Liver (tissue), 8 donors: ENCODE measurements at regions not wholly inside any gene's neighbourhood (a gene's known extent, or its start where the extent isn't known, plus 50 kb on each side); places are given as distances from the start of the nearest gene placed in this dataset.

ENCODE experiments used
- DNase-seq: peaks from one replicate; pipeline ENCODE4 v3.0.0-alpha.2; 2017; ENCODE audit warnings: low spot score
- H3K27ac ChIP-seq, 2 donors: one replicate each; pipeline ENCODE4 v1.7.0; 2013; ENCODE audit warnings: inconsistent platforms in 2 of 2, low read length in 2 of 2, control low read depth in 1 of 2, low read depth in 1 of 2, mild to moderate bottlenecking in 1 of 2
- H3K27me3 ChIP-seq, 4 donors: one replicate each; pipeline versions ENCODE4 v1.6.1 to v1.7.0; 2013; ENCODE audit warnings: low read length in 3 of 4, inconsistent platforms in 1 of 4, mild to moderate bottlenecking in 1 of 4, moderate library complexity in 1 of 4; ENCODE audit not compliant: control insufficient read depth in 4 of 4, insufficient read depth in 4 of 4
- H3K36me3 ChIP-seq, 4 donors: one replicate each; pipeline versions ENCODE4 v1.6.1 to v1.7.0; 2013; ENCODE audit warnings: low read length in 3 of 4, mild to moderate bottlenecking in 3 of 4, low read depth in 1 of 4, moderate library complexity in 1 of 4; ENCODE audit not compliant: control insufficient read depth in 4 of 4, insufficient read depth in 3 of 4
- H3K4me1 ChIP-seq, 4 donors: one replicate each; pipeline versions ENCODE4 v1.6.1 to v1.7.0; 2013; ENCODE audit warnings: low read length in 3 of 4, mild to moderate bottlenecking in 3 of 4, moderate library complexity in 1 of 4; ENCODE audit not compliant: control insufficient read depth in 4 of 4, insufficient read depth in 4 of 4
- H3K4me3 ChIP-seq, 3 donors: one replicate each; pipeline versions ENCODE4 v1.6.1 to v1.7.0; 2013; ENCODE audit warnings: low read length in 3 of 3, control low read depth in 1 of 3, low read depth in 1 of 3, mild to moderate bottlenecking in 1 of 3
- H3K9ac ChIP-seq, 2 donors: one replicate each; pipeline ENCODE4 v1.7.0; 2013; ENCODE audit warnings: low read length in 2 of 2, mild to moderate bottlenecking in 2 of 2, moderate library complexity in 2 of 2, control low read depth in 1 of 2, low read depth in 1 of 2
- H3K9me3 ChIP-seq, 4 donors: one replicate each; pipeline versions ENCODE4 v1.6.1 to v1.7.0; 2013; ENCODE audit warnings: low read length in 3 of 4; ENCODE audit not compliant: control insufficient read depth in 4 of 4
- ATF3 ChIP-seq: IDR thresholded peaks from 2 replicates; pipeline ENCODE4 v1.6.1; 2016; ENCODE audit warnings: antibody characterized with exemption
- CTCF ChIP-seq: fragments of 150-350 bp; IDR thresholded peaks from 2 replicates; pipeline ENCODE4 v1.5.1; 2017; ENCODE audit warnings: improper control_type of control experiment, low read depth, low read length; ENCODE audit not compliant: missing input control
- EGR1 ChIP-seq, 2 donors: IDR thresholded peaks; 2 replicates each; pipeline ENCODE4 v1.6.1; 2016 to 2018; ENCODE audit warnings: antibody characterized with exemption in 2 of 2, low read depth in 2 of 2
- FOXA1 ChIP-seq: IDR thresholded peaks from 2 replicates; pipeline ENCODE4 v1.6.1; 2016; ENCODE audit warnings: antibody characterized with exemption
- FOXA2 ChIP-seq: IDR thresholded peaks from 2 replicates; pipeline ENCODE4 v1.6.1; 2016; ENCODE audit warnings: antibody characterized with exemption
- GABPA ChIP-seq, 2 donors: IDR thresholded peaks in 1 of 2; conservative IDR thresholded peaks in 1 of 2; 2 replicates each; pipeline ENCODE4 v1.6.1; 2016; ENCODE audit warnings: antibody characterized with exemption in 2 of 2, mild to moderate bottlenecking in 1 of 2, moderate library complexity in 1 of 2
- HNF4A ChIP-seq, 2 donors: conservative IDR thresholded peaks; 2 replicates each; pipeline ENCODE4 v1.6.1; 2016; ENCODE audit warnings: antibody characterized with exemption in 2 of 2, mild to moderate bottlenecking in 2 of 2
- HNF4G ChIP-seq: IDR thresholded peaks from 2 replicates; pipeline ENCODE4 v1.6.1; 2016; ENCODE audit warnings: antibody characterized with exemption
- JUND ChIP-seq, 2 donors: IDR thresholded peaks; 2 replicates each; pipeline ENCODE4 v1.6.1; 2016; ENCODE audit warnings: antibody characterized with exemption in 2 of 2
- NR2F2 ChIP-seq: IDR thresholded peaks from 2 replicates; pipeline ENCODE4 v1.6.1; 2016; ENCODE audit warnings: antibody characterized with exemption
- RAD21 ChIP-seq, 2 donors: IDR thresholded peaks; 2 replicates each; pipeline ENCODE4 v1.6.1; 2016; ENCODE audit warnings: antibody characterized with exemption in 2 of 2, mild to moderate bottlenecking in 2 of 2
- REST ChIP-seq: IDR thresholded peaks from 2 replicates; pipeline ENCODE4 v1.6.1; 2016; ENCODE audit warnings: antibody characterized with exemption, mild to moderate bottlenecking
- RXRA ChIP-seq, 2 donors: IDR thresholded peaks; 2 replicates each; pipeline ENCODE4 v1.6.1; 2017 to 2018; ENCODE audit warnings: antibody characterized with exemption in 2 of 2, mild to moderate bottlenecking in 1 of 2
- SP1 ChIP-seq: IDR thresholded peaks from 2 replicates; pipeline ENCODE4 v1.6.1; 2018; ENCODE audit warnings: antibody characterized with exemption, mild to moderate bottlenecking
- TAF1 ChIP-seq: conservative IDR thresholded peaks from 2 replicates; pipeline ENCODE4 v1.6.1; 2016; ENCODE audit warnings: antibody characterized with exemption, mild to moderate bottlenecking
- YY1 ChIP-seq: IDR thresholded peaks from 2 replicates; pipeline ENCODE4 v1.6.1; 2016; ENCODE audit warnings: antibody characterized with exemption, mild to moderate bottlenecking
- ZBTB33 ChIP-seq: IDR thresholded peaks from 2 replicates; pipeline ENCODE4 v1.6.1; 2016; ENCODE audit warnings: antibody characterized with exemption
- WGBS: extraction: QIAGEN DNeasy Blood & Tissue Kit; methylation state at CpG from one replicate; pipeline ENCODE4 v1.1.7; 2013; 5-methylcytosine and 5-hydroxymethylcytosine counted together
- TF ChIP-seq, protein P1 (sequence below): IDR thresholded peaks from 2 replicates; pipeline ENCODE4 v1.6.1; 2016; ENCODE audit warnings: antibody characterized with exemption
- donor health status: healthy.
- donor health status: healthy.
- donor health status: healthy.
- donor health status: healthy.
- donor health status: healthy.

- Histone ChIP-seq H3K4me3 (no peak overlapping the region), H3K27ac (no peak overlapping the region), H3K36me3 (no peaks in the 10 kb centered on the region), H3K4me1 (no peaks in the 10 kb centered on the region), H3K9me3 (peaks cover 0 to 2% (median 0%) of the 10 kb centered on the region in 4 donors), H3K27me3 (no peaks in the 10 kb centered on the region), H3K9ac (no peak overlapping the region)
- 81% methylated on average over 1 of the region's 1 CpG for WGBS
- TF ChIP-seq FOXA1 (no peak), YY1 (no peak), FOXA2 (no peak), ATF3 (no peak), CTCF (no peak), JUND (IDR thresholded peaks at IDR 0.05) (no peak), REST (no peak), HNF4G (no peak), HNF4A (conservative IDR thresholded peaks at IDR 0.05) (no peak), RAD21 (IDR thresholded peaks at IDR 0.05) (no peak)
- DNase-seq: no peak
These were observed 421.5 kb upstream of the SEL1L start for GRCh38 chr14:81955123-81955522.

DNA sequence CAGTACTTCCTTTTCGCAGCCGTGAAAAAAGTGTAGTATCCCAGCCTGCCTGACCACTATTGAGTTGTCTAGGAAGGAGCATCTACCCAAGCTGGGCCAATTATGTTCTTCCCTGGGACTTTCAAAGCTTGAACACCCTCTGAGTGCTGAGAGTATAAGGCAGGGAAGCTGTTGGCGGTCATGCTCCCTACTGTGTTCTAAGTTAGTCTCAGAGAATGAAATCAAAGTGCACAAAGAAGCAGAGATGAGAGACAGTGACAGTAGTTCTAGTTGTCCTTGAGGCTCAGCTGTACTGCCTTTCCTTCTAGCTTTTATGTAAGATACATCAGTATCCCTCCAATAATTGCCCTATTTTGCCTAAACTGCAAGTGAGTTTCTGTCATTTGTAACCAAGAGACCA, 427.1 kb upstream of the SEL1L start:
- H3K9ac ChIP-seq: no peak overlapping the region
- no peaks in the 10 kb centered on the region for H3K36me3 ChIP-seq
- no peaks in the 10 kb centered on the region for H3K27me3 ChIP-seq
- H3K9me3 ChIP-seq: no peaks in the 10 kb centered on the region
- DNase-seq: no peak
- TF ChIP-seq REST: no peak
- TF ChIP-seq SP1: no peak
- TF ChIP-seq JUND (IDR thresholded peaks at IDR 0.05): no peak
- TF ChIP-seq EGR1 (IDR thresholded peaks at IDR 0.05; ENCODE audit: low read depth in 2 of 2): no peak
- no peak for TF ChIP-seq RAD21 (IDR thresholded peaks at IDR 0.05)
- no peak for TF ChIP-seq HNF4A (conservative IDR thresholded peaks at IDR 0.05)
- no peak for TF ChIP-seq ATF3
- TF ChIP-seq TAF1: no peak
- TF ChIP-seq, protein P1, sequence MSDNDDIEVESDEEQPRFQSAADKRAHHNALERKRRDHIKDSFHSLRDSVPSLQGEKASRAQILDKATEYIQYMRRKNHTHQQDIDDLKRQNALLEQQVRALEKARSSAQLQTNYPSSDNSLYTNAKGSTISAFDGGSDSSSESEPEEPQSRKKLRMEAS: no peak
- TF ChIP-seq FOXA1: no peak
- TF ChIP-seq ZBTB33: no peak
- TF ChIP-seq NR2F2: no peak
- no peak for TF ChIP-seq RXRA (IDR thresholded peaks at IDR 0.05)
- TF ChIP-seq GABPA (IDR thresholded peaks at IDR 0.05 in 1 of 2, conservative IDR thresholded peaks at IDR 0.05 in 1 of 2): no peak
- H3K4me3 ChIP-seq: no peak overlapping the region
- no peak overlapping the region for H3K27ac ChIP-seq
- H3K4me1 ChIP-seq: no peaks in the 10 kb centered on the region
- WGBS: 96% methylated on average over 3 of the region's 3 CpGs
